ENCODE measurements at regions not wholly inside any gene's neighbourhood (a gene's known extent, or its start where the extent isn't known, plus 50 kb on each side); places are given as distances from the start of the nearest gene placed in this dataset.

GRCh38 chr12:66819587-66819986, 140.7 kb upstream of the GRIP1 start:
- TF ChIP-seq POLR2A (IDR thresholded peaks at IDR 0.05; ENCODE audit: low read depth, low read length) (no peak), TAF1 (IDR thresholded peaks at IDR 0.05; ENCODE audit: low read depth, low read length) (no peak), POLR2AphosphoS5 (IDR thresholded peaks at IDR 0.05; ENCODE audit: low read depth, low read length) (no peak), POU2F2 (IDR thresholded peaks at IDR 0.05; ENCODE audit: low read depth, low read length) (no peak)

Measured in GM12891 (cell line).